ENCODE measurements at regions not wholly inside any gene's neighbourhood (a gene's known extent, or its start where the extent isn't known, plus 50 kb on each side); places are given as distances from the start of the nearest gene placed in this dataset.

DNA sequence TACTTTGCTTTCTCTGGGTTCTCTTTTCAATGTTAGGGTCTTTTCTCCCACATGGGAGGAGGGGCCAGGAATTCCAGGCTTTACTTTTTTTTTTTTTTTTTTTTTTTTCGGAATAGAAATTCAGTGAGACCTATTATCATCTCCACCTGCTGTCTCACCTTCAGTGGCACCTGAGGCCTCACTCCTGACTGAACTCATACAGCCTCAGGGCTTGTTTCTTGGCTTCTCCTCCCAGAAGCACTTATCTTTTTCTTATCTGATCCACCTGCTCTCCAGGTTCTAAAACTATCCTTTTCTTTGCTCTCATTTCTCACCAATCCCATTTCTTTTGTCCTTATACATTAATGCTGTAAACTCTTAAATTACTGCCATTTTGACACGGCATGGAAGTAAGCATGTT lies 117.3 kb upstream of the PPP3CA start:
- H3K4me1 ChIP-seq: no peaks in the 10 kb centered on the region
- H3K9me3 ChIP-seq: peaks cover 0 to 2% (median 0%) of the 10 kb centered on the region in 4 donors
- no peaks in the 10 kb centered on the region for H3K36me3 ChIP-seq
- TF ChIP-seq, protein P1, sequence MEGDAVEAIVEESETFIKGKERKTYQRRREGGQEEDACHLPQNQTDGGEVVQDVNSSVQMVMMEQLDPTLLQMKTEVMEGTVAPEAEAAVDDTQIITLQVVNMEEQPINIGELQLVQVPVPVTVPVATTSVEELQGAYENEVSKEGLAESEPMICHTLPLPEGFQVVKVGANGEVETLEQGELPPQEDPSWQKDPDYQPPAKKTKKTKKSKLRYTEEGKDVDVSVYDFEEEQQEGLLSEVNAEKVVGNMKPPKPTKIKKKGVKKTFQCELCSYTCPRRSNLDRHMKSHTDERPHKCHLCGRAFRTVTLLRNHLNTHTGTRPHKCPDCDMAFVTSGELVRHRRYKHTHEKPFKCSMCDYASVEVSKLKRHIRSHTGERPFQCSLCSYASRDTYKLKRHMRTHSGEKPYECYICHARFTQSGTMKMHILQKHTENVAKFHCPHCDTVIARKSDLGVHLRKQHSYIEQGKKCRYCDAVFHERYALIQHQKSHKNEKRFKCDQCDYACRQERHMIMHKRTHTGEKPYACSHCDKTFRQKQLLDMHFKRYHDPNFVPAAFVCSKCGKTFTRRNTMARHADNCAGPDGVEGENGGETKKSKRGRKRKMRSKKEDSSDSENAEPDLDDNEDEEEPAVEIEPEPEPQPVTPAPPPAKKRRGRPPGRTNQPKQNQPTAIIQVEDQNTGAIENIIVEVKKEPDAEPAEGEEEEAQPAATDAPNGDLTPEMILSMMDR (IDR thresholded peaks at IDR 0.05): no peak
- TF ChIP-seq POLR2A (IDR thresholded peaks at IDR 0.05): no peak
- no peak for TF ChIP-seq EP300 (IDR thresholded peaks at IDR 0.05)
- TF ChIP-seq POLR2AphosphoS5 (IDR thresholded peaks at IDR 0.05): no peak
- H3K27ac ChIP-seq: no peak overlapping the region
- intact Hi-C loops (cut with DNase I): no loop called here
- 29 to 52% methylated on average over 2 of the region's 2 CpGs for WGBS, 2 donors
- H3K4me3 ChIP-seq: no peak overlapping the region
- DNase-seq: no peak
- H3K27me3 ChIP-seq: no peaks in the 10 kb centered on the region

DNA sequence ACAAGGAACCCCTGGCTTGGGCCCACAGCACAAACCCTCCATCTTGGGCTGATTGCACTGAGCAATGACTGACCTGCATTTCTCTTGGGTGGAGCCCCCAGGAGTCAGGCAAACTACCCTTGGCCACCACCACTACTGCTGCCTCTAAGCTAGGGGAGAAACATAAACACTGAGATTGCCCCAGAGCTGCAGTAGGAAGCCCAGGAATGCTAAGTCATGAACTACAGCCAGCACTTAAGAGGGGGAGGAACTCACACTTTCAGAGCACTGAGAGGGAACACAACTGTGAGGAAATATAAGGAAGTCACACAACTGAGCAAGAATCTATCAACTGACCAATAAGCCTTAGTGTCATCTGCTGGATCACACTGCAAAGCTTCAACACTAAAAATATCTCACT lies 111.6 kb upstream of the PPP3CA start:
- TF ChIP-seq, protein P1 (IDR thresholded peaks at IDR 0.05): no peak
- TF ChIP-seq EP300 (IDR thresholded peaks at IDR 0.05) (no peak), POLR2A (IDR thresholded peaks at IDR 0.05) (no peak), POLR2AphosphoS5 (IDR thresholded peaks at IDR 0.05) (no peak)
- no peaks in the 10 kb centered on the region for H3K27me3 ChIP-seq
- no peak overlapping the region for H3K4me3 ChIP-seq
- no peaks in the 10 kb centered on the region for H3K36me3 ChIP-seq
- no peaks in the 10 kb centered on the region for H3K4me1 ChIP-seq
- DNase-seq: no peak
- H3K27ac ChIP-seq: no peak overlapping the region
- H3K9me3 ChIP-seq: peaks cover 0 to 8% (median 0%) of the 10 kb centered on the region in 4 donors
- intact Hi-C loops (cut with DNase I): no loop called here

DNA sequence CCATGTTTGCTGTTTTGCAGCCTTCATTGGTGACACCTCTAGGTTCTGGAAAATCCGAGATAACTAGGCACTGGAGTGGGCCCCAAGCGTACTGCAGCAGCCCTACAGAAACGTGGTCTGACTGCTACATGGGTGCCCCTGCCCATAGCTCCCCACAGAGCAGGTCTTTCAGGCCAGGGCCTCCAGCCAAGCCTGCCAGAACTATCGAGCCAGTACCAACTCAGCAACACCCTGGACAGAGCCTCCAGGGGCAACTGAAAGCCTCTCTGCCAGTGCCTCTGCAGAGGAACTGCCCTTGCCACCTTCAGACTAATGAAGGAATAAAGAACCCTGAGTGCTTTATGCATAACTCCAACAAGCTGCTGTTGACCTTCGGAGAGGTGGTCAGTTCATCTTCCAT lies 111.1 kb upstream of the PPP3CA start:
- no peak for TF ChIP-seq EP300 (IDR thresholded peaks at IDR 0.05)
- TF ChIP-seq POLR2AphosphoS5 (IDR thresholded peaks at IDR 0.05): no peak
- TF ChIP-seq, protein P1 (IDR thresholded peaks at IDR 0.05): no peak
- TF ChIP-seq POLR2A (IDR thresholded peaks at IDR 0.05): no peak
- no peaks in the 10 kb centered on the region for H3K4me1 ChIP-seq
- H3K4me3 ChIP-seq: no peak overlapping the region
- intact Hi-C loops (cut with DNase I): no loop called here
- H3K36me3 ChIP-seq: no peaks in the 10 kb centered on the region
- no peak overlapping the region for H3K27ac ChIP-seq
- DNase-seq: no peak
- 89 to 90% methylated on average over 5 of the region's 5 CpGs for WGBS, 2 donors
- H3K9me3 ChIP-seq: peaks cover 0 to 8% (median 0%) of the 10 kb centered on the region in 4 donors
- H3K27me3 ChIP-seq: no peaks in the 10 kb centered on the region

DNA sequence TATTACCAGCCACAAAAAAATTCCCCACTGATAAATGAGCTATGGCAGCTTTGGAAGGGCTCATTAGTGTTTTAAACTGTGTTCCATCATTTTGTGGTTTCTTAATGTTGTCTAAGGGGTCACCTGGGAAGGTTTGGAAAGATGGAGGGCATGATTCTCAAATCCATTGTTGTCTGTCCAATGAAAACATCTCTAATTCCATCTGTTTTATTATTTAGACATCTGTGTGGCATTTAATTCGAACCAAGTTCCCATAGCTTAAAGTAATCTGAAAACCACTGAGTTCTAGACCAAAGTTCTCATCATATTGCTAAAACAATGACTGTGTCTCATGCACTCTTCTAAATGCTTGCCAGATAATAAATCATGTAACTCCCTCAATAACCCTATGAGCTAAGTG lies 103.8 kb upstream of the PPP3CA start:
- WGBS, 2 donors: 72 to 83% methylated on average over 1 of the region's 1 CpG
- Histone ChIP-seq H3K4me3 (no peak overlapping the region), H3K36me3 (no peaks in the 10 kb centered on the region), H3K27ac (no peak overlapping the region), H3K27me3 (no peaks in the 10 kb centered on the region), H3K4me1 (no peaks in the 10 kb centered on the region), H3K9me3 (no peaks in the 10 kb centered on the region)
- TF ChIP-seq POLR2AphosphoS5 (IDR thresholded peaks at IDR 0.05): no peak
- TF ChIP-seq, protein P1 (IDR thresholded peaks at IDR 0.05): no peak
- DNase-seq: no peak
- intact Hi-C loops (cut with DNase I): no loop called here

DNA sequence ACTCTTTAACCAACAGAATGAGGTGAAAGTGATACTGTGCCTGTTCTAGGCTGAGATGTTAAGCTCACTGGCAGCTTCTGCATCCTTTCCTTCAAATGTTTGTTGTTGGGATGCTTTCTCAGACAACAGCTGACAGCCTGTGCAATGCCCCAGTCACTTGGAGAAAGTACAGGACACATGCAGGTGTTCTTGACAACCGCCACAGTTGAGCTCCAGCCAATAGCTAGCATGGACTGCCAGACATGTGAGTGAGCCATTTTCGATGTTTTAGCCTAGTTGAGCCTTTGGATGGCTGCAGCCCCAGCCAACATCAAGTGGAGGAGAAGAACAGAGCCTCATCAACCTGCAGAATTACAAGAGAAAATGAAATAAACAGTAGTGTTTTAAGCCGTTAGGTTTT lies 94.1 kb upstream of the PPP3CA start:
- no peak for DNase-seq

More for the DNA sequence above, 94.1 kb upstream of the PPP3CA start:
- Histone ChIP-seq H3K27ac (no peak overlapping the region), H3K4me1 (no peaks in the 10 kb centered on the region), H3K36me3 (no peaks in the 10 kb centered on the region), H3K4me3 (no peak overlapping the region), H3K27me3 (no peaks in the 10 kb centered on the region), H3K9me3 (no peaks in the 10 kb centered on the region)
- WGBS, 2 donors: 88 to 92% methylated on average over 3 of the region's 3 CpGs
- intact Hi-C loops (cut with DNase I): no loop called here
- no peak for TF ChIP-seq EP300 (IDR thresholded peaks at IDR 0.05)
- no peak for TF ChIP-seq POLR2AphosphoS5 (IDR thresholded peaks at IDR 0.05)
- TF ChIP-seq, protein P1 (IDR thresholded peaks at IDR 0.05): no peak
- TF ChIP-seq POLR2A (IDR thresholded peaks at IDR 0.05): no peak

Measured in sigmoid colon (tissue), 6 donors.